Renal pelvis (tissue), 1 donor: ENCODE measurements at regions not wholly inside any gene's neighbourhood (a gene's known extent, or its start where the extent isn't known, plus 50 kb on each side); places are given as distances from the start of the nearest gene placed in this dataset.
"Not testable (repeated sequence)": the region's sequence is repeated elsewhere in the genome, so short reads cannot be mapped to it uniquely, and the experiment has no call there.

Source experiments
- DNase-seq: peaks from one replicate; pipeline ENCODE4 v3.0.0-alpha.2; 2013

GRCh38 chr16:27639561-27640276, 89.8 kb downstream of the KATNIP start:
- no peak for DNase-seq

GRCh38 chr16:27640277-27640600, 90.3 kb downstream of the KATNIP start:
- DNase-seq: no peak

- no peak for DNase-seq
Observed at GRCh38 chr16:27641260-27641659, 91.3 kb downstream of the KATNIP start.

- not testable (repeated sequence) for DNase-seq
Observed at GRCh38 chr16:27641734-27642415, 91.9 kb downstream of the KATNIP start.

GRCh38 chr16:27642756-27643155, 92.8 kb downstream of the KATNIP start:
- DNase-seq: no peak

- no peak for DNase-seq
Observed at GRCh38 chr16:27644165-27644564, 94.2 kb downstream of the KATNIP start.

- DNase-seq: no peak
Observed at GRCh38 chr16:27645396-27645795, 95.5 kb downstream of the KATNIP start.

- DNase-seq: no peak
Observed at GRCh38 chr16:27646806-27647205, 96.9 kb downstream of the KATNIP start.

- DNase-seq: no peak
Observed at GRCh38 chr16:27649021-27649420, 99.1 kb downstream of the KATNIP start.

GRCh38 chr16:27650073-27650701, 100.2 kb downstream of the KATNIP start:
- DNase-seq: no peak

- DNase-seq: no peak
Observed at GRCh38 chr16:27651301-27651700, 101.4 kb downstream of the KATNIP start.

- DNase-seq: no peak
Observed at GRCh38 chr16:27657811-27658210, 107.9 kb downstream of the KATNIP start.

GRCh38 chr16:27660507-27660906, 110.6 kb downstream of the KATNIP start:
- no peak for DNase-seq

GRCh38 chr16:27663235-27663634, 113.3 kb downstream of the KATNIP start:
- not testable (repeated sequence) for DNase-seq

- DNase-seq: no peak
Observed at GRCh38 chr16:27665881-27666280, 115.9 kb downstream of the KATNIP start.

GRCh38 chr16:27670071-27670810, 120.3 kb downstream of the KATNIP start:
- no peak for DNase-seq

- no peak for DNase-seq
Observed at GRCh38 chr16:27671410-27671809, 121.5 kb downstream of the KATNIP start.

GRCh38 chr16:27676839-27677238, 126.9 kb downstream of the KATNIP start:
- DNase-seq: no peak

GRCh38 chr16:27677263-27677662, 127.3 kb downstream of the KATNIP start:
- DNase-seq: no peak

GRCh38 chr16:27678955-27679354, 129.0 kb downstream of the KATNIP start:
- DNase-seq: no peak

GRCh38 chr16:27679899-27680298, 130.0 kb downstream of the KATNIP start:
- DNase-seq: no peak

GRCh38 chr16:27681681-27682080, 131.7 kb downstream of the KATNIP start:
- no peak for DNase-seq

- no peak for DNase-seq
Observed at GRCh38 chr16:27684047-27684446, 134.1 kb downstream of the KATNIP start.
